Smooth muscle cell (in vitro differentiated cells): ENCODE measurements at regions not wholly inside any gene's neighbourhood (a gene's known extent, or its start where the extent isn't known, plus 50 kb on each side); places are given as distances from the start of the nearest gene placed in this dataset.

Experiments
- DNase-seq: peaks from one replicate; lab custom pipeline; 2025; ENCODE audit not compliant: unreplicated experiment; lab: John Stamatoyannopoulos, UW
- H2AFZ ChIP-seq: fragments of 200-600 bp; sonication (generic); 2 replicates; pipeline ENCODE4 v1.6.0; 2016; ENCODE audit warnings: antibody characterized with exemption, low read depth, mild to moderate bottlenecking
- H3F3A ChIP-seq: fragments of 200-600 bp; sonication (generic); 2 replicates; pipeline ENCODE4 v1.6.0; 2017; ENCODE audit warnings: antibody characterized with exemption, low read depth
- H3K27ac ChIP-seq: fragments of 200-600 bp; sonication (generic); 2 replicates; pipeline ENCODE4 v1.5.1; 2016; ENCODE audit warnings: low read depth, mild to moderate bottlenecking
- H3K27me3 ChIP-seq: fragments of 200-600 bp; sonication (generic); 2 replicates; pipeline ENCODE4 v1.6.1; 2016; ENCODE audit warnings: low read depth, mild to moderate bottlenecking
- H3K36me3 ChIP-seq: fragments of 200-600 bp; sonication (generic); 2 replicates; pipeline ENCODE4 v1.5.1; 2016; ENCODE audit warnings: low read depth
- H3K4me1 ChIP-seq: fragments of 200-600 bp; sonication (generic); 2 replicates; pipeline ENCODE4 v1.5.1; 2016; ENCODE audit warnings: low read depth
- H3K4me2 ChIP-seq: fragments of 200-600 bp; sonication (generic); 2 replicates; pipeline ENCODE4 v1.6.0; 2016; ENCODE audit warnings: mild to moderate bottlenecking
- H3K4me3 ChIP-seq: fragments of 200-600 bp; sonication (generic); 2 replicates; pipeline ENCODE4 v1.5.1; 2016; ENCODE audit warnings: mild to moderate bottlenecking
- H3K79me2 ChIP-seq: fragments of 200-600 bp; sonication (generic); 2 replicates; pipeline ENCODE4 v1.6.0; 2016; ENCODE audit warnings: low read depth, mild to moderate bottlenecking
- H3K9ac ChIP-seq: fragments of 200-600 bp; sonication (generic); 2 replicates; pipeline ENCODE4 v1.6.0; 2016; ENCODE audit warnings: low read depth
- H3K9me3 ChIP-seq: fragments of 200-600 bp; sonication (generic); replicated peaks from 2 replicates; pipeline ENCODE4 v1.5.1; 2016; ENCODE audit warnings: low read depth
- H4K20me1 ChIP-seq: fragments of 200-600 bp; sonication (generic); 2 replicates; pipeline ENCODE4 v1.6.0; 2016; ENCODE audit warnings: low read depth
- CTCF ChIP-seq: fragments of 200-600 bp; sonication (generic); IDR thresholded peaks from 2 replicates; pipeline ENCODE4 v1.5.1; 2017; ENCODE audit warnings: borderline replicate concordance, mild to moderate bottlenecking, antibody characterized with exemption; ENCODE audit not compliant: insufficient read depth, poor library complexity, severe bottlenecking
- WGBS: methylation state at CpG from one replicate; pipeline ENCODE4 v1.1.7; 2016; ENCODE audit warnings: low lambda C conversion rate; 5-methylcytosine and 5-hydroxymethylcytosine counted together

DNA sequence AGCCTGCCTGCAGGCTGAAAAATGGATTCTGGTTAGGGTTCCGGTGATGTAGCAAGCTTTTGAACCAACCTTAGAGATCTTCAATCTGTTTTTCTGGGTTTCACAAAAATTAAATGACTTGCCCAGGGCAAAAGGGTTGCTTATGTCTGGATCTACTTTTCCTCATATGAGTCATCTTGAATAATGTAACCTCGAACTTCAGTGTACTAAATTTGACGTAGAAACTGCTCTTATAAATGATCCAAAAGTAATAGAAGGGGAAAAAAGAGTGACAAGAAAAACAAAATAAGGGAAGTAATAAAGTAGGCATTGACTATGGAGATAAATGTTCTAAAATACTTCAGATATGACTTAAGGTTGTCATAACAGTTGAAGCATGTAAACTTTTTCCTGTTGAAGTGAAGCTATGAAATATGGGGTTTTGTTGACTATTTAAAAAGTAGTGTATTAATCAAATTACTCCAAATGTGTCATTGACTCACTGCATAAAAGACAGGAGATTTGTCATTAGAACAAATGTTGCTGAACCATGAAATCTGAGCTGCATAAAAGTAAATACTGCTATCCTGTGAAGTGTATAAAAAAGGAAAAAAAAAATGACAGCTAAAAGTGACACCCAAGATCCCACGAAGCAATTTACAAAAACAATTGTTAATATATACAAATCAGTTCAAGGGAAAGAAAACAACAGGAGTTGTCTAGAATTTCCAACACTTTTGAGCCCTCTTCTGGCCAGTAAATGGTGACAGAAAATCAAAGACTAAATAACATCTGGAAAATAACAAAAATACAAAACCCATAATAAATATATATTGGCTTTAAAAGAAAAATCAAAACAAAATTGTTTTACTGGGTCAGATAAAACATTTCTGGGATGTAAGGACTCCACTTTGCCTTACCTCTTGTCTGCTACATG, 103.6 kb upstream of the SERPINE2 start:
- Histone ChIP-seq H3K9ac (no peak overlapping the region), H3K4me1 (peaks cover 6% of the 10 kb centered on the region), H2AFZ (peak overlapping the region; percentile 56), H3K4me3 (no peak overlapping the region), H4K20me1 (no peaks in the 10 kb centered on the region), H3K27me3 (no peaks in the 10 kb centered on the region), H3K36me3 (no peaks in the 10 kb centered on the region), H3K9me3 (no peaks in the 10 kb centered on the region), H3K79me2 (no peaks in the 10 kb centered on the region), H3K27ac (peak overlapping the region; percentile 56), H3K4me2 (peak overlapping the region; percentile 62), H3F3A (peaks cover 13% of the 10 kb centered on the region)
- 39% methylated on average over 4 of the region's 4 CpGs for WGBS
- no peak for DNase-seq
- TF ChIP-seq CTCF: no peak

GRCh38 chr2:224141304-224141703, 102.2 kb upstream of the SERPINE2 start:
- Histone ChIP-seq H2AFZ (peak overlapping the region; percentile 56), H4K20me1 (no peaks in the 10 kb centered on the region), H3K27ac (peak overlapping the region; percentile 56), H3K36me3 (no peaks in the 10 kb centered on the region), H3K9me3 (no peaks in the 10 kb centered on the region), H3K79me2 (no peaks in the 10 kb centered on the region), H3F3A (peaks cover 8% of the 10 kb centered on the region), H3K27me3 (no peaks in the 10 kb centered on the region), H3K4me2 (no peak overlapping the region), H3K4me1 (peaks cover 6% of the 10 kb centered on the region), H3K4me3 (no peak overlapping the region), H3K9ac (no peak overlapping the region)
- no peak for TF ChIP-seq CTCF
- no peak for DNase-seq
- WGBS: 83% methylated on average over 4 of the region's 4 CpGs

DNA sequence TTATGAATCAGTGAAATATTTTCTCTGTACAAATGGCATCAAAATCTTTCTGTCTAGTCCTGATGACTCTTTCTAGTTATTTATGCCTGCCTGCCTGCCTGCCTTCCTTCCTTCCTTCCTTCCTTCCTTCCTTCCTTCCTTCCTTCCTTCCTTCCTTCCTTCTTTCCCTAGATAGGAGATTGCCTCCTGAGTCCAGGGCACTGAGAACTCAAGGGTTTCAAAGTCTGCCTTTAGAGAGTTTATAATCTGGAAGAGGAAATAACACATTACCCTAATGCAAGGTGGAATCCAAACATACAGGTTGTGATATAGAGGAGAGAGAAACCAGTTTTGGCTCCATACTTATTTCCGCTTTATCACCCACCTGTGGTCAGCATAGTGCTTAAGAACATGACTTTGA, 98.1 kb upstream of the SERPINE2 start:
- Histone ChIP-seq H3K4me3 (no peak overlapping the region), H4K20me1 (no peaks in the 10 kb centered on the region), H3F3A (no peaks in the 10 kb centered on the region), H3K36me3 (no peaks in the 10 kb centered on the region), H3K9ac (no peak overlapping the region), H3K27ac (no peak overlapping the region), H2AFZ (no peak overlapping the region), H3K27me3 (no peaks in the 10 kb centered on the region), H3K4me2 (no peak overlapping the region), H3K9me3 (no peaks in the 10 kb centered on the region), H3K4me1 (no peaks in the 10 kb centered on the region), H3K79me2 (no peaks in the 10 kb centered on the region)
- DNase-seq: no peak
- TF ChIP-seq CTCF: no peak
- WGBS: 100% methylated on average over 1 of the region's 1 CpG

DNA sequence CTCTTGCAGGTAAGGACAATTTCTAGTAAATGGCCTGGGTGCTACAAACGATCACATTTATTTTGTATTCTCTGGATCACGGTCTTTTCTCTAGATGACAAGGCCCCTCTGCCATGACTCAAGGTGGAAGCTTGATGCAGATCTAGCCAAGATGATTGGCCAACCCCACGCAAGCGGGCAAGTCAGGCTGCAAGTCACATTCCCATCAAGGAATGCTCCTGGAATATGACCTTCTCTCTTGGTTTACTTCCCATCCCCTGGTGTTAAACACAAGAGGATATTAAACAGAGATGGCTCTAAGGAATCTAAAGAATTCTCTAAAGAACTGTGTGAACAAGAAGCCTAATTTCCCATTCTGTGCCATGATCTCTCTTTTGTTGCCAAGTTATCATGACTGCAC, 97.3 kb upstream of the SERPINE2 start:
- no peak for DNase-seq
- Histone ChIP-seq H2AFZ (no peak overlapping the region), H3K36me3 (no peaks in the 10 kb centered on the region), H3K79me2 (no peaks in the 10 kb centered on the region), H3K9ac (no peak overlapping the region), H3K27me3 (no peaks in the 10 kb centered on the region), H3F3A (no peaks in the 10 kb centered on the region), H3K27ac (no peak overlapping the region), H3K4me3 (no peak overlapping the region), H3K4me1 (no peaks in the 10 kb centered on the region), H3K4me2 (no peak overlapping the region), H4K20me1 (no peaks in the 10 kb centered on the region), H3K9me3 (no peaks in the 10 kb centered on the region)
- 91% methylated on average over 4 of the region's 4 CpGs for WGBS
- no peak for TF ChIP-seq CTCF
